ENCODE measurements at regions not wholly inside any gene's neighbourhood (a gene's known extent, or its start where the extent isn't known, plus 50 kb on each side); places are given as distances from the start of the nearest gene placed in this dataset.

DNA sequence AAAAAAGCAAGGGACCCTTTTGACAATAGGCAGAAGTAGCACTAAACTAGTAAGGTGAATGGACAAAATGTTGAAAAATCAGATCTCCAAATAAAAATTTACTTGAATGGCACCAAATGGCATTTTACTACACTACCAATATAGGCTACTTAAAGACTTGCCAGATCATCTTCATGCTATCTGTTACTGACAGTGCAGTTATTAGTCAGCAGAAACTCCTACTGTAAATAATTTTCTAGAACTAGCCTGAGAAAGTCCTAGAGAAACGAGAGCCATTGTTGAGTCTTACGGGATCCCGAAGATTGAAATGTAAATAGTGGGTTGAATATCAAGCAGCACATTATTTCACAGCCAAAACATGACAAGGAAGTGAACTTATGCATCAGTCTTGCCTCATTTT lies 350.3 kb downstream of the SEC23A start:
- H3K9ac ChIP-seq (ENCODE audit: low read depth in 1 of 2, low read length in 2 of 2), result no peak overlapping the region
- no peak overlapping the region for H3K27ac ChIP-seq (ENCODE audit: low read depth in 2 of 2, low read length in 2 of 2)
- no peaks in the 10 kb centered on the region for H3K36me3 ChIP-seq (ENCODE audit: control insufficient read depth in 2 of 2, insufficient read depth in 2 of 2, low read length in 2 of 2)
- no peaks in the 10 kb centered on the region for H3K4me1 ChIP-seq (ENCODE audit: control insufficient read depth in 2 of 2, insufficient read depth in 2 of 2, low read length in 2 of 2)
- H3K27me3 ChIP-seq (ENCODE audit: control insufficient read depth in 2 of 2, insufficient read depth in 2 of 2, low read length in 2 of 2), result no peaks in the 10 kb centered on the region
- H3K4me3 ChIP-seq (ENCODE audit: low read length in 2 of 2), result no peak overlapping the region
- no peaks in the 10 kb centered on the region for H3K9me3 ChIP-seq (ENCODE audit: control insufficient read depth in 2 of 2, low read length in 2 of 2)

DNA sequence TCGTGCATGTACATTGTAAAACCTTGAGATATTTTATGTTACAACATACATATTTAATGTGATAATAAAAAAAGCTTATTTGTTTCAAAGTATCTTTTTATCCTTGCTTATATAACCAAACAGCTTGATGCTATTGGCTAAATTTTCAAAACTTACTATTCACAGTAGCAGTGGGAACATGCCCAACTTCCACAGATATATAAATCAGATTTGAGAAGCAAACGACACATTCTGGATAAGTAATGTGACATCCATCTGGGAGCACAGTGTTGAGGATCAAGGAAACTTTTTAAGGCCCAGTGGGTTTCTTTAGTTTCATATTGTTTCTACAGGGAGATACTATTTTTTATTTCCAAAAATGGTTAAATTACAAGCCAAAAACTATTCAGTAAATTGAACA lies 350.7 kb downstream of the SEC23A start:
- Histone ChIP-seq H3K4me1 (ENCODE audit: control insufficient read depth in 2 of 2, insufficient read depth in 2 of 2, low read length in 2 of 2) (no peaks in the 10 kb centered on the region), H3K27ac (ENCODE audit: low read depth in 2 of 2, low read length in 2 of 2) (no peak overlapping the region), H3K4me3 (ENCODE audit: low read length in 2 of 2) (no peak overlapping the region), H3K27me3 (ENCODE audit: control insufficient read depth in 2 of 2, insufficient read depth in 2 of 2, low read length in 2 of 2) (no peaks in the 10 kb centered on the region), H3K36me3 (ENCODE audit: control insufficient read depth in 2 of 2, insufficient read depth in 2 of 2, low read length in 2 of 2) (no peaks in the 10 kb centered on the region), H3K9me3 (ENCODE audit: control insufficient read depth in 2 of 2, low read length in 2 of 2) (no peaks in the 10 kb centered on the region), H3K9ac (ENCODE audit: low read depth in 1 of 2, low read length in 2 of 2) (no peak overlapping the region)

DNA sequence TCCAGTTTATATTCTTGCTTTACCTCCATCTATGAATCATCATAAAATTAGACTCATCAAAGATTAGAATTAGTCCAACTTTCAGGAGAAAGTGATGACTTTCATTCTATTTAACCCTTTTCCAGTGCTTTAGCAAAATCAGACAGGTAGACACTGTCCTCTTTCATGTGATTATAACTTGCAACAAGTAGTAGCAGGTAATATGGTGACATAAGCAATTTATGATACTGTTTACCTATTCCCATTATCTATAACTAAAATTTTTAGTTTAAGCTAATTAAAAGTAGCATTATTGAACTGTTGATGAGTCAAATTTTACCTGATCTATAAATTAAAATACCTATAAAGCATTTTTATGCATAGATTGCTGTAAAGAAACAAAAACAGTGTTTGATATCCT lies 351.6 kb downstream of the SEC23A start:
- Histone ChIP-seq H3K27ac (ENCODE audit: low read depth in 2 of 2, low read length in 2 of 2) (no peak overlapping the region), H3K4me1 (ENCODE audit: control insufficient read depth in 2 of 2, insufficient read depth in 2 of 2, low read length in 2 of 2) (no peaks in the 10 kb centered on the region), H3K9me3 (ENCODE audit: control insufficient read depth in 2 of 2, low read length in 2 of 2) (no peaks in the 10 kb centered on the region), H3K27me3 (ENCODE audit: control insufficient read depth in 2 of 2, insufficient read depth in 2 of 2, low read length in 2 of 2) (no peaks in the 10 kb centered on the region), H3K36me3 (ENCODE audit: control insufficient read depth in 2 of 2, insufficient read depth in 2 of 2, low read length in 2 of 2) (no peaks in the 10 kb centered on the region), H3K4me3 (ENCODE audit: low read length in 2 of 2) (no peak overlapping the region), H3K9ac (ENCODE audit: low read depth in 1 of 2, low read length in 2 of 2) (no peak overlapping the region)

DNA sequence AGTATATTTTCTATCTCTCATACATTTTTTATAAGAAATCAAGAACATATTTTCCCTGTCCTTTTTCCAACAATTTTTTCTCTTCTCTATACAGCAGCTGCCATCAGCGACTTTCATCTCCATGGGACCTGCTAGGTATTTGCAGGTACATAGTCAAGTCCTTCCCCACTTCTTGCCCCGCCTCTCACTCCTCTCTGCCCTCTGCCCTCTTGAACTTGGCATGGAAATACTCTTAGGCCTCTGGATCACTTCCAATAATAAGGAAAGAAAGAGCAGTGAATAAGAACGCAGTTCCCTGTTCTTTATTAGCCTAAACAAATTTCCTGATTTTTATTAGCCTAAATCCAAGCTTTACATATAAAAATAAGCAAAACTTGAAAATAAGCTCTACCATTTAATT lies 353.1 kb downstream of the SEC23A start:
- Histone ChIP-seq H3K4me3 (ENCODE audit: low read length in 2 of 2) (no peak overlapping the region), H3K27me3 (ENCODE audit: control insufficient read depth in 2 of 2, insufficient read depth in 2 of 2, low read length in 2 of 2) (no peaks in the 10 kb centered on the region), H3K9me3 (ENCODE audit: control insufficient read depth in 2 of 2, low read length in 2 of 2) (no peaks in the 10 kb centered on the region), H3K36me3 (ENCODE audit: control insufficient read depth in 2 of 2, insufficient read depth in 2 of 2, low read length in 2 of 2) (no peaks in the 10 kb centered on the region), H3K27ac (ENCODE audit: low read depth in 2 of 2, low read length in 2 of 2) (no peak overlapping the region), H3K9ac (ENCODE audit: low read depth in 1 of 2, low read length in 2 of 2) (no peak overlapping the region), H3K4me1 (ENCODE audit: control insufficient read depth in 2 of 2, insufficient read depth in 2 of 2, low read length in 2 of 2) (no peaks in the 10 kb centered on the region)

DNA sequence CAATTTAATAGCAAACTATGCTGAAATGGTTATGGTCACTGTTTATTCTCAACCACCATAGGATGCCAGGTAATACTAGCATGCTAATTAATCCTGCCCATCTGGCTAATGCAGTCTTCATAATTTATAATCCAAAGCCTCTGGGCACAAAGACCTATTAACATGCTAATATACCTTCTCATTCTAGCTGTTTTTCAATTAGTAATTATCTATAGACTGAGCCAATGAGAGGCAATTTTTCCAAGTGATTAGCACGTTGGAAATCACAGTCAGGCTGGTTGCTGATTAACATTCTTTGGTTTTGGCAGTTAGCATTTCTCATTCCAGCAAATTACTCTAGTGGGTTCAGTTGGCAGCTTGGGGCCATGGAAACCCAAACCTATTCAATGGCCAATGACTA lies 357.2 kb downstream of the SEC23A start:
- Histone ChIP-seq H3K9ac (ENCODE audit: low read depth in 1 of 2, low read length in 2 of 2) (no peak overlapping the region), H3K9me3 (ENCODE audit: control insufficient read depth in 2 of 2, low read length in 2 of 2) (no peaks in the 10 kb centered on the region), H3K27me3 (ENCODE audit: control insufficient read depth in 2 of 2, insufficient read depth in 2 of 2, low read length in 2 of 2) (no peaks in the 10 kb centered on the region), H3K36me3 (ENCODE audit: control insufficient read depth in 2 of 2, insufficient read depth in 2 of 2, low read length in 2 of 2) (no peaks in the 10 kb centered on the region), H3K4me3 (ENCODE audit: low read length in 2 of 2) (no peak overlapping the region), H3K4me1 (ENCODE audit: control insufficient read depth in 2 of 2, insufficient read depth in 2 of 2, low read length in 2 of 2) (no peaks in the 10 kb centered on the region), H3K27ac (ENCODE audit: low read depth in 2 of 2, low read length in 2 of 2) (no peak overlapping the region)

DNA sequence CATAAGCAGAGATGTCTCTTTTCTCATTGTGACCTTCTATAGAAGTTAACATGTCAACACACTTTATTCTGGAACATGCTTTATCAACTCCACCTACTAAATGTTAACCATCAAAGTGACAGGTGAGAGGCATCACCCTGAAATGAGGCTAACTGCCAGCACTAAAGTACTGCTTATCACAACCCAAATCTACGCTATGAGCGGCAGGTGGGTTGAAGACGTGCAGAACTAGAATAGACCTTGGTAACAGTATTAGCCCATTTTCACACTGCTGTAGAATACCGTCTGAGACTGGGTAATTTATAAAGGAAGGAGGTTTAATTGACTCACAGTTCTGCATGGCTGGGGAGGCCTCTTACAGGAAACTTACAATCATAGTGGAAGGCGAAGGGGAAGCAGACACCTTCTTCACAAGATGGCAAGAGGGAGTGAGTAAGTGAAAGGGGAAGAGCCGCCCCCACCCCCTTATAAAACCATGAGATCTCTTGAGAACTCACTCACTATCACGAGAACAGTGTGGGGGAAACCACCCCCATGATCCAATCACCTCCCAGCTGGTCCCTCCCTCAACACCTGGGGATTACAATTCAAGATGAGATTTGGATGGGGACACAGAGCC lies 359.0 kb downstream of the SEC23A start:
- no peak overlapping the region for H3K27ac ChIP-seq (ENCODE audit: low read depth in 2 of 2, low read length in 2 of 2)
- no peaks in the 10 kb centered on the region for H3K36me3 ChIP-seq (ENCODE audit: control insufficient read depth in 2 of 2, insufficient read depth in 2 of 2, low read length in 2 of 2)
- no peaks in the 10 kb centered on the region for H3K9me3 ChIP-seq (ENCODE audit: control insufficient read depth in 2 of 2, low read length in 2 of 2)
- H3K4me3 ChIP-seq (ENCODE audit: low read length in 2 of 2), result no peak overlapping the region
- H3K27me3 ChIP-seq (ENCODE audit: control insufficient read depth in 2 of 2, insufficient read depth in 2 of 2, low read length in 2 of 2), result no peaks in the 10 kb centered on the region
- no peaks in the 10 kb centered on the region for H3K4me1 ChIP-seq (ENCODE audit: control insufficient read depth in 2 of 2, insufficient read depth in 2 of 2, low read length in 2 of 2)
- no peak overlapping the region for H3K9ac ChIP-seq (ENCODE audit: low read depth in 1 of 2, low read length in 2 of 2)

DNA sequence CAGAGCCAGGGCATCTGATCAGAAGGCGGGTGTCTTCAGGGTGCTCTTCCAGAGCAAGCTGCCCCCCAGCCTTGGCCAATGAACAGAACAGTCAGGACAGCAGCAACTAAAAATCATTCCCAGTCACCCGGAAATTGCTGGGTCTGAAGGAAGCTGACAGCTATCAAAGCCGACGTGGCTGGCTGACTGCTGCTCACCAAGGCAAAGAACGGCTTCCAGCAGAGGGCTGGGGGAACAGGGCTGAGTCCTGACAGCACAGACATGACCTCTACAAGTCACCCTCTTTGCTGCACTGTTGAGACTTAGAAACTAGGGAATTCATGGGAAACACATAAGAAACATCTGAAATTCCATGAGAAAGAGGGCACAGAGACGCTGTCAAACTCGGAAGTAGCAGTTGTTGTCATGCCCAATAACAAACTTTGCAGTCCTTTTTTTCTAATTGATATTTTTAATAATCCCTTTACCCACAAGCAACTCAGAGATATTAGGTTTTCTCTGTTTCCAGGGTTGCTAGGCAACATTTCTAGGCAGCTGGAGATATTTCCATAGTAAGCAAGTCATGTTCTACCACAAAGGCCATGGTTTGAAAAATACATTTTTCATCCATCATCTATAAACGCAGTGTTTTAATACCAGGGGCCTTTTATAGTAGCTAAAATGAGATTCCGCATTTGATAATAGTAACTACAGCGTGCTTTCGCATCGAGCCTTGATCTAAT lies 365.2 kb downstream of the SEC23A start:
- Histone ChIP-seq H3K27ac (ENCODE audit: low read depth in 2 of 2, low read length in 2 of 2) (no peak overlapping the region), H3K4me3 (ENCODE audit: low read length in 2 of 2) (no peak overlapping the region), H3K9me3 (ENCODE audit: control insufficient read depth in 2 of 2, low read length in 2 of 2) (peaks cover 0 to 5% of the 10 kb centered on the region in 2 donors), H3K27me3 (ENCODE audit: control insufficient read depth in 2 of 2, insufficient read depth in 2 of 2, low read length in 2 of 2) (no peaks in the 10 kb centered on the region), H3K9ac (ENCODE audit: low read depth in 1 of 2, low read length in 2 of 2) (no peak overlapping the region), H3K4me1 (ENCODE audit: control insufficient read depth in 2 of 2, insufficient read depth in 2 of 2, low read length in 2 of 2) (no peaks in the 10 kb centered on the region), H3K36me3 (ENCODE audit: control insufficient read depth in 2 of 2, insufficient read depth in 2 of 2, low read length in 2 of 2) (no peaks in the 10 kb centered on the region)

DNA sequence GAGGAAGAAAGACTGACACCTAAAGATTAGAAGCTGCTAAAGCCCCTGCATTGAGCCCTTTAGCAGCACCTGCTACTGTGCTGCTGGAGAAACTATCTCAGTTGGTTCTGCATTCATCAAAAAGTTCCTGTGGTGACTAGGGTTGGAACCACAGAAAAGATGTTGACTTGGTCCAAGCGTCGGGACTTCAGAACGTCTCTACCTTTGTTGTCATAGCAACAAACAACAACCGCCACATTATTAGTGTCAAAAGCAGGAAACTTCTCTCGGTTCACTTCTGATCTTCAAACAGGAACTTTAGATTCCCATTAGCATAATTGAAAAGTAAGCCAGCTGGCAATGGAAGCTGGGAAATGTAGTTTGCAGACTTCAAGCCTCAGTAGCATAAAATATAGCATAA lies 368.0 kb downstream of the SEC23A start:
- Histone ChIP-seq H3K27ac (ENCODE audit: low read depth in 2 of 2, low read length in 2 of 2) (no peak overlapping the region), H3K36me3 (ENCODE audit: control insufficient read depth in 2 of 2, insufficient read depth in 2 of 2, low read length in 2 of 2) (no peaks in the 10 kb centered on the region), H3K4me3 (ENCODE audit: low read length in 2 of 2) (no peak overlapping the region), H3K4me1 (ENCODE audit: control insufficient read depth in 2 of 2, insufficient read depth in 2 of 2, low read length in 2 of 2) (no peaks in the 10 kb centered on the region), H3K27me3 (ENCODE audit: control insufficient read depth in 2 of 2, insufficient read depth in 2 of 2, low read length in 2 of 2) (no peaks in the 10 kb centered on the region), H3K9me3 (ENCODE audit: control insufficient read depth in 2 of 2, low read length in 2 of 2) (peaks cover 0 to 5% of the 10 kb centered on the region in 2 donors), H3K9ac (ENCODE audit: low read depth in 1 of 2, low read length in 2 of 2) (no peak overlapping the region)

DNA sequence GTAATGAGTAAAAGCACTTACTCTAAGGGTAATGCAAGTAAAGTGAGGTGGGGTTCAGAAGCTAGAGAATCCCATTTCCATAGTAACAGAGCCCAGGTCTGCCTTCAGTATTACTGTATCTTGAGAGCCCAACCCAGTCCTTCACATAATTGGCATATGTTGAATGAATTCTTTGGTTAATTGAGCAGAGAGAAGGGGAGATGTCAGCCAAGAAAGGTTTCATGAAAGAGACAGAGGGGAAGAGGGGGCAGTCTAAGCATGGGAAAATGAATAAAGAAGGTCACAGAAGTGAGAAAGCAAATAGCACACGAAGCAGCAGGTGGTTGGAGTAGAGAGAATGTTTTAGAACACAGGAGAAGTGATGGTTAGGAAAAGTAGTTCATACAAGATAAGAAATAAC lies 371.1 kb downstream of the SEC23A start:
- Histone ChIP-seq H3K27me3 (ENCODE audit: control insufficient read depth in 2 of 2, insufficient read depth in 2 of 2, low read length in 2 of 2) (no peaks in the 10 kb centered on the region), H3K4me3 (ENCODE audit: low read length in 2 of 2) (no peak overlapping the region)

DNA sequence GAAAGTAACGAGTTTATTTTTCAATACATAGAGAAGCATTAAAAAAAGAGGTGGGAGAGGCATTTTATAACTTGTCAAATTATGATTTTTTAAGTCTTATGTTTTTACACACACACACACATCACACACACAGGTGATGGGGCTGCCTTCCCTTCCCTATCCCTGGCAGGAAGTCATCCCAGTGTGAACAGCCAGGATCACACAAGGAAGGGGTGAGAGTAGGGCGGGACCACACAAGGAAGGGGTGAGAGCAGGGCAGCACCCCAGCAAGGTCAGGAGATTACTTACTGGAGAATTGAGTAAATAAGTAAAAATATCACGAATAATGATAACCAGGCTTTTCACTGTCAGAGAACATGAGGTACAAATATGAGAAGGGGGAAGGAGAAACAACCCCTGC lies 372.6 kb downstream of the SEC23A start:
- Histone ChIP-seq H3K9ac (ENCODE audit: low read depth in 1 of 2, low read length in 2 of 2) (no peak overlapping the region), H3K4me3 (ENCODE audit: low read length in 2 of 2) (no peak overlapping the region), H3K9me3 (ENCODE audit: control insufficient read depth in 2 of 2, low read length in 2 of 2) (peaks cover 0 to 5% of the 10 kb centered on the region in 2 donors), H3K27ac (ENCODE audit: low read depth in 2 of 2, low read length in 2 of 2) (no peak overlapping the region), H3K36me3 (ENCODE audit: control insufficient read depth in 2 of 2, insufficient read depth in 2 of 2, low read length in 2 of 2) (no peaks in the 10 kb centered on the region), H3K27me3 (ENCODE audit: control insufficient read depth in 2 of 2, insufficient read depth in 2 of 2, low read length in 2 of 2) (no peaks in the 10 kb centered on the region), H3K4me1 (ENCODE audit: control insufficient read depth in 2 of 2, insufficient read depth in 2 of 2, low read length in 2 of 2) (no peaks in the 10 kb centered on the region)

More for the DNA sequence above, 371.1 kb downstream of the SEC23A start:
- no peaks in the 10 kb centered on the region for H3K36me3 ChIP-seq (ENCODE audit: control insufficient read depth in 2 of 2, insufficient read depth in 2 of 2, low read length in 2 of 2)
- no peak overlapping the region for H3K27ac ChIP-seq (ENCODE audit: low read depth in 2 of 2, low read length in 2 of 2)
- no peaks in the 10 kb centered on the region for H3K4me1 ChIP-seq (ENCODE audit: control insufficient read depth in 2 of 2, insufficient read depth in 2 of 2, low read length in 2 of 2)
- no peak overlapping the region for H3K9ac ChIP-seq (ENCODE audit: low read depth in 1 of 2, low read length in 2 of 2)
- H3K9me3 ChIP-seq (ENCODE audit: control insufficient read depth in 2 of 2, low read length in 2 of 2), result peaks cover 0 to 5% of the 10 kb centered on the region in 2 donors
